ENCODE measurements at regions not wholly inside any gene's neighbourhood (a gene's known extent, or its start where the extent isn't known, plus 50 kb on each side); places are given as distances from the start of the nearest gene placed in this dataset.

GRCh38 chr10:111890046-111890445 is 293.5 kb downstream of the GPAM start:
- no peak for DNase-seq
- intact Hi-C loops (cut with DNase I): no loop called here
- Histone ChIP-seq H3K9me3 (replicated peaks in 1 of 3) (no peaks in the 10 kb centered on the region), H3K36me3 (replicated peaks in 1 of 2) (no peaks in the 10 kb centered on the region), H3K4me1 (replicated peaks in 1 of 2) (no peaks in the 10 kb centered on the region), H3K4me3 (no peak overlapping the region), H3K27me3 (no peaks in the 10 kb centered on the region), H3K27ac (no peak overlapping the region)
- TF ChIP-seq CTCF (IDR thresholded peaks at IDR 0.05) (no peak), POLR2A (IDR thresholded peaks at IDR 0.05) (no peak)
- WGBS, 4 donors: 53 to 70% (median 61%) methylated on average over 3 of the region's 3 CpGs

- H3K27me3 ChIP-seq: no peaks in the 10 kb centered on the region
- no peak for TF ChIP-seq CTCF (IDR thresholded peaks at IDR 0.05)
- no peak for TF ChIP-seq POLR2A (IDR thresholded peaks at IDR 0.05)
- no peak overlapping the region for H3K4me3 ChIP-seq
- no peak for DNase-seq
- WGBS, 4 donors: 50 to 72% (median 61%) methylated on average over 4 of the region's 4 CpGs
- no peaks in the 10 kb centered on the region for H3K36me3 ChIP-seq (replicated peaks in 1 of 2)
- H3K27ac ChIP-seq: no peak overlapping the region
- intact Hi-C loops (cut with DNase I): no loop called here
- no peaks in the 10 kb centered on the region for H3K4me1 ChIP-seq (replicated peaks in 1 of 2)
- no peaks in the 10 kb centered on the region for H3K9me3 ChIP-seq (replicated peaks in 1 of 3)
Measured at GRCh38 chr10:111916011-111916410, 267.6 kb downstream of the GPAM start.

GRCh38 chr10:111921821-111922220 is 261.7 kb downstream of the GPAM start:
- H3K4me1 ChIP-seq (replicated peaks in 1 of 2): no peaks in the 10 kb centered on the region
- TF ChIP-seq CTCF (IDR thresholded peaks at IDR 0.05) (no peak), POLR2A (IDR thresholded peaks at IDR 0.05) (no peak)
- no peak overlapping the region for H3K27ac ChIP-seq
- H3K9me3 ChIP-seq (replicated peaks in 1 of 3): no peaks in the 10 kb centered on the region
- WGBS, 4 donors: 88 to 96% (median 92%) methylated on average over 2 of the region's 2 CpGs
- H3K4me3 ChIP-seq: no peak overlapping the region
- H3K27me3 ChIP-seq: no peaks in the 10 kb centered on the region
- intact Hi-C loops (cut with DNase I): no loop called here
- no peaks in the 10 kb centered on the region for H3K36me3 ChIP-seq (replicated peaks in 1 of 2)
- no peak for DNase-seq

- Histone ChIP-seq H3K9me3 (replicated peaks in 1 of 3) (no peaks in the 10 kb centered on the region), H3K27ac (no peak overlapping the region), H3K27me3 (no peaks in the 10 kb centered on the region), H3K4me1 (replicated peaks in 1 of 2) (no peaks in the 10 kb centered on the region), H3K36me3 (replicated peaks in 1 of 2) (no peaks in the 10 kb centered on the region), H3K4me3 (no peak overlapping the region)
- intact Hi-C loops (cut with DNase I): no loop called here
- TF ChIP-seq CTCF (IDR thresholded peaks at IDR 0.05) (no peak), POLR2A (IDR thresholded peaks at IDR 0.05) (no peak)
- DNase-seq: no peak
- 78 to 90% (median 82%) methylated on average over 1 of the region's 1 CpG for WGBS, 4 donors
Measured at GRCh38 chr10:111923032-111923431, 260.5 kb downstream of the GPAM start.
